PC-9 (cell line): ENCODE measurements at regions not wholly inside any gene's neighbourhood (a gene's known extent, or its start where the extent isn't known, plus 50 kb on each side); places are given as distances from the start of the nearest gene placed in this dataset.

Experiments used
- BruUV-seq: library from RNA; stranded (reverse); fragments of 400-500 nt; replicated peaks from 2 replicates; lab custom pipeline; 2021; lab: Mats Ljungman, UMichigan
- CTCF ChIA-PET: fragments of 300-600 bp; sonication (Branson Sonifier 250); formaldehyde crosslinking; loops from one replicate; lab custom pipeline; 2022; ENCODE audit warnings: antibody characterized with exemption; lab: Charles Lee
- POLR2A ChIA-PET: fragments of 300-600 bp; sonication (Branson Sonifier 250); formaldehyde crosslinking; loops from one replicate; lab custom pipeline; 2022; ENCODE audit warnings: antibody characterized with exemption; ENCODE audit not compliant: unreplicated experiment; lab: Charles Lee
- DNase-seq, 2 experiments: peaks; one replicate each; pipeline versions ENCODE4 v3.0.0 to v3.0.0-alpha.2; 2015 to 2022; ENCODE audit warnings: mixed read lengths in 1 of 2
- H2AFZ ChIP-seq: fragments of 200-600 bp; sonication (generic); 2 replicates; pipeline ENCODE4 v1.8.1; 2017; ENCODE audit warnings: antibody characterized with exemption
- H3F3A ChIP-seq: fragments of 200-600 bp; sonication (generic); 2 replicates; pipeline ENCODE4 v1.8.1; 2017; ENCODE audit warnings: antibody characterized with exemption, mild to moderate bottlenecking, low read depth; ENCODE audit not compliant: insufficient read depth
- H3K27ac ChIP-seq: fragments of 200-600 bp; sonication (generic); 2 replicates; pipeline ENCODE4 v1.6.1; 2016; ENCODE audit warnings: mixed run types
- H3K27me3 ChIP-seq: fragments of 200-600 bp; sonication (generic); 2 replicates; pipeline ENCODE4 v1.6.1; 2016; ENCODE audit warnings: low read depth, mixed run types; ENCODE audit not compliant: insufficient read depth
- H3K36me3 ChIP-seq: fragments of 200-600 bp; sonication (generic); 2 replicates; pipeline ENCODE4 v1.6.1; 2016; ENCODE audit warnings: low read depth, mixed run types
- H3K4me1 ChIP-seq: fragments of 200-600 bp; sonication (generic); replicated peaks from 2 replicates; pipeline ENCODE4 v1.6.1; 2016; ENCODE audit warnings: mixed run types; ENCODE audit not compliant: insufficient read depth
- H3K4me2 ChIP-seq: fragments of 200-600 bp; sonication (generic); 2 replicates; pipeline ENCODE4 v1.6.1; 2017; ENCODE audit warnings: mixed run types
- H3K4me3 ChIP-seq: fragments of 200-600 bp; sonication (generic); 2 replicates; pipeline ENCODE4 v1.6.1; 2016; ENCODE audit warnings: mixed run types
- H3K79me2 ChIP-seq: fragments of 200-600 bp; sonication (generic); 2 replicates; pipeline ENCODE4 v1.6.1; 2017; ENCODE audit warnings: low read depth, mixed run types
- H3K9me2 ChIP-seq: fragments of 200-600 bp; sonication (generic); 2 replicates; pipeline ENCODE4 v1.8.1; 2017; ENCODE audit warnings: mild to moderate bottlenecking; ENCODE audit not compliant: insufficient read depth
- H3K9me3 ChIP-seq: fragments of 200-600 bp; sonication (generic); 2 replicates; pipeline ENCODE4 v1.8.1; 2016; ENCODE audit warnings: low read depth; ENCODE audit not compliant: insufficient read depth
- H4K20me1 ChIP-seq: fragments of 200-600 bp; sonication (generic); 2 replicates; pipeline ENCODE4 v1.8.1; 2017; ENCODE audit not compliant: insufficient read depth
- EZH2 ChIP-seq: fragments of 200-600 bp; sonication (generic); IDR thresholded peaks from 2 replicates; pipeline ENCODE4 v1.8.0; 2017; ENCODE audit warnings: antibody characterized with exemption, low read depth
- intact Hi-C: fragments of 100-400 bp; cut with micrococcal nuclease; formaldehyde crosslinking; loops from one replicate; pipeline ENCODE4 v1.10.0; 2022; ENCODE audit not compliant: unreplicated experiment
- TF ChIP-seq, protein P1 (sequence below): fragments of 200-600 bp; sonication (generic); conservative IDR thresholded peaks from 2 replicates; pipeline ENCODE4 v1.6.1; 2017; ENCODE audit warnings: mixed run types, antibody characterized with exemption, mild to moderate bottlenecking, moderate library complexity

GRCh38 chr2:8408560-8409460 lies 273.0 kb upstream of the ID2 start:
- intact Hi-C loops, result no loop called here
- ChIA-PET POLR2A (no interaction called here), CTCF (no interaction called here)
- Histone ChIP-seq H3F3A (no peaks in the 10 kb centered on the region), H4K20me1 (no peaks in the 10 kb centered on the region), H3K4me1 (no peaks in the 10 kb centered on the region), H3K9me2 (no peaks in the 10 kb centered on the region), H3K36me3 (no peaks in the 10 kb centered on the region), H3K79me2 (no peaks in the 10 kb centered on the region), H3K4me2 (no peak overlapping the region), H3K27me3 (peaks cover 94% of the 10 kb centered on the region), H3K9me3 (peaks cover 4% of the 10 kb centered on the region; the same call in 1 of the 2 replicates), H3K4me3 (no peak overlapping the region), H3K27ac (no peak overlapping the region), H2AFZ (no peak overlapping the region)
- DNase-seq, result no peak
- TF ChIP-seq EZH2, result no peak
- TF ChIP-seq, protein P1, sequence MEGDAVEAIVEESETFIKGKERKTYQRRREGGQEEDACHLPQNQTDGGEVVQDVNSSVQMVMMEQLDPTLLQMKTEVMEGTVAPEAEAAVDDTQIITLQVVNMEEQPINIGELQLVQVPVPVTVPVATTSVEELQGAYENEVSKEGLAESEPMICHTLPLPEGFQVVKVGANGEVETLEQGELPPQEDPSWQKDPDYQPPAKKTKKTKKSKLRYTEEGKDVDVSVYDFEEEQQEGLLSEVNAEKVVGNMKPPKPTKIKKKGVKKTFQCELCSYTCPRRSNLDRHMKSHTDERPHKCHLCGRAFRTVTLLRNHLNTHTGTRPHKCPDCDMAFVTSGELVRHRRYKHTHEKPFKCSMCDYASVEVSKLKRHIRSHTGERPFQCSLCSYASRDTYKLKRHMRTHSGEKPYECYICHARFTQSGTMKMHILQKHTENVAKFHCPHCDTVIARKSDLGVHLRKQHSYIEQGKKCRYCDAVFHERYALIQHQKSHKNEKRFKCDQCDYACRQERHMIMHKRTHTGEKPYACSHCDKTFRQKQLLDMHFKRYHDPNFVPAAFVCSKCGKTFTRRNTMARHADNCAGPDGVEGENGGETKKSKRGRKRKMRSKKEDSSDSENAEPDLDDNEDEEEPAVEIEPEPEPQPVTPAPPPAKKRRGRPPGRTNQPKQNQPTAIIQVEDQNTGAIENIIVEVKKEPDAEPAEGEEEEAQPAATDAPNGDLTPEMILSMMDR, result no peak
- no TSS peak for BruUV-seq

DNA sequence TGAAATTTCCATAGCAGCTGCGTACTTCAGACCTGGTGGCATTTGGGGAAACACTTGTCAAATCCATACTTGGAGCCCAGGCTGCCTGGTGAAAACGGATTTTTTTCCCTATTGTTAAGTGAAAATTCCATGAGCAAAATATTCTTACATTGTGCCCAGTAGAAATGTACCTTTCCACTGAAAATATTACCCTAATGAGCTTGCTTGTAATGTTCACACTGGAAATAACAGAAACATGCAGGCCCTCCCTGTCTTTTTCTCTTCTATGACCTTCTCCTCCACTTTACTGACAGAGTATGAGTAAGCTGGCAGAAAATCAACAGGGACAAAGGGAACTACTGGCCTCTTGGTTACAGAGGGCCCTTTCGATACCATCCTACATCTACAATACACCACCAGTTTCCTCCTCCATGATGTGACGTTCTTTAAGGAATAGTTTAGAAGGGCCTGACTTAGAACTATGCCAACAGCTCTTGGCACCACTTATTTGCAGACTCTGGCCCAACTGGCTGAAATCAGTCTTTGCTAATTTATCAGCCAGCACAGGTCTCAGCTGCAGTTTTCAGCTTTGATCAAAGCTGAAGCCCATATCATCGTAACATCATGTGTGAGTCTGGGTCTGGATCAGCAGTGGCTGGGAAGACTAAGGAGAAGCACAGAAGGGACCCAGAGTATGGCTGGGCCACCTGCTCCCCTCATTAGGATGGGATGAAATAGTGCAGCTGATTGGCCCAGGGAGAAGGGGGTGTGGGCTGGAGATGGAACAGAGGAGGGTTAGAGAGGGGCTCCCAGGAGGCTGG lies 272.2 kb upstream of the ID2 start:
- BruUV-seq, result no TSS peak
- no peak overlapping the region for H3K4me2 ChIP-seq
- no peaks in the 10 kb centered on the region for H3K79me2 ChIP-seq
- H2AFZ ChIP-seq, result no peak overlapping the region
- no peaks in the 10 kb centered on the region for H4K20me1 ChIP-seq
- H3K36me3 ChIP-seq, result no peaks in the 10 kb centered on the region
- peaks cover 4% of the 10 kb centered on the region; the same call in 1 of the 2 replicates for H3K9me3 ChIP-seq
- no peak for TF ChIP-seq EZH2
- TF ChIP-seq, protein P1, result no peak
- intact Hi-C loops, result no loop called here
- H3K27ac ChIP-seq, result no peak overlapping the region
- H3K9me2 ChIP-seq, result no peaks in the 10 kb centered on the region
- no peak overlapping the region for H3K4me3 ChIP-seq
- no peaks in the 10 kb centered on the region for H3K4me1 ChIP-seq
- H3F3A ChIP-seq, result no peaks in the 10 kb centered on the region
- ChIA-PET CTCF (no interaction called here), POLR2A (no interaction called here)
- peaks cover 88% of the 10 kb centered on the region for H3K27me3 ChIP-seq
- DNase-seq, result no peak

GRCh38 chr2:8412082-8412481 lies 269.8 kb upstream of the ID2 start:
- intact Hi-C loops, result no loop called here
- H3K4me1 ChIP-seq, result no peaks in the 10 kb centered on the region
- no peak overlapping the region for H3K27ac ChIP-seq
- peaks cover 88% of the 10 kb centered on the region for H3K27me3 ChIP-seq
- no peak for DNase-seq
- BruUV-seq, result no TSS peak
- H3K79me2 ChIP-seq, result no peaks in the 10 kb centered on the region
- H2AFZ ChIP-seq, result no peak overlapping the region
- TF ChIP-seq EZH2, result no peak
- TF ChIP-seq, protein P1, result no peak
- peaks cover 4% of the 10 kb centered on the region; the same call in 1 of the 2 replicates for H3K9me3 ChIP-seq
- ChIA-PET POLR2A (no interaction called here), CTCF (no interaction called here)
- no peaks in the 10 kb centered on the region for H3F3A ChIP-seq
- no peak overlapping the region for H3K4me3 ChIP-seq
- H4K20me1 ChIP-seq, result no peaks in the 10 kb centered on the region
- H3K9me2 ChIP-seq, result no peaks in the 10 kb centered on the region
- no peak overlapping the region for H3K4me2 ChIP-seq
- no peaks in the 10 kb centered on the region for H3K36me3 ChIP-seq
